ENCODE measurements at regions not wholly inside any gene's neighbourhood (a gene's known extent, or its start where the extent isn't known, plus 50 kb on each side); places are given as distances from the start of the nearest gene placed in this dataset.

GRCh38 chr11:11735586-11735985 is 106.2 kb upstream of the USP47 start:
- Histone ChIP-seq H3K27ac (ENCODE audit: low read length) (no peak overlapping the region), H3K4me3 (ENCODE audit: low read length) (no peak overlapping the region), H3K36me3 (ENCODE audit: control insufficient read depth, insufficient read depth, low read length) (no peaks in the 10 kb centered on the region), H3K27me3 (ENCODE audit: control insufficient read depth, insufficient read depth, low read length) (no peaks in the 10 kb centered on the region), H3K9me3 (ENCODE audit: control insufficient read depth, insufficient read depth, low read length) (no peaks in the 10 kb centered on the region), H3K4me1 (ENCODE audit: control insufficient read depth, insufficient read depth, low read length) (no peaks in the 10 kb centered on the region)
- H3K27me3 Mint-ChIP-seq (ENCODE audit: low read depth in 2 of 2): peaks cover 9 to 16% of the 10 kb centered on the region in 2 donors
- ATAC-seq: no peak
- H3K4me1 Mint-ChIP-seq: no peaks in the 10 kb centered on the region
- H3K27ac Mint-ChIP-seq: no peak overlapping the region
- no peaks in the 10 kb centered on the region for H3K9me3 Mint-ChIP-seq
- no peak overlapping the region for H3K4me3 Mint-ChIP-seq
- WGBS (ENCODE audit: insufficient coverage): 80% methylated on average over 5 of the region's 5 CpGs
- intact Hi-C loops (cut with micrococcal nuclease): no loop called here
- no peaks in the 10 kb centered on the region for H3K36me3 Mint-ChIP-seq
- no peak for TF ChIP-seq CTCF (IDR thresholded peaks at IDR 0.05)
- DNase-seq: no peak

- ATAC-seq (no peak), DNase-seq (no peak)
- no peaks in the 10 kb centered on the region for H3K36me3 ChIP-seq (ENCODE audit: control insufficient read depth, insufficient read depth, low read length)
- H3K4me1 ChIP-seq (ENCODE audit: control insufficient read depth, insufficient read depth, low read length): no peaks in the 10 kb centered on the region
- no peaks in the 10 kb centered on the region for H3K36me3 Mint-ChIP-seq
- intact Hi-C loops (cut with micrococcal nuclease): no loop called here
- 89% methylated on average over 7 of the region's 8 CpGs for WGBS (ENCODE audit: insufficient coverage)
- H3K9me3 Mint-ChIP-seq: no peaks in the 10 kb centered on the region
- no peak overlapping the region for H3K27ac Mint-ChIP-seq
- H3K27me3 Mint-ChIP-seq (ENCODE audit: low read depth in 2 of 2): peaks cover 14% of the 10 kb centered on the region in 2 donors
- TF ChIP-seq CTCF (IDR thresholded peaks at IDR 0.05): no peak
- no peak overlapping the region for H3K4me3 ChIP-seq (ENCODE audit: low read length)
- H3K4me1 Mint-ChIP-seq: no peaks in the 10 kb centered on the region
- H3K27me3 ChIP-seq (ENCODE audit: control insufficient read depth, insufficient read depth, low read length): no peaks in the 10 kb centered on the region
- no peak overlapping the region for H3K4me3 Mint-ChIP-seq
- H3K9me3 ChIP-seq (ENCODE audit: control insufficient read depth, insufficient read depth, low read length): no peaks in the 10 kb centered on the region
- no peak overlapping the region for H3K27ac ChIP-seq (ENCODE audit: low read length)
Observed at GRCh38 chr11:11733246-11733747, 108.5 kb upstream of the USP47 start.

- Mint-ChIP-seq H3K4me3 (no peak overlapping the region), H3K4me1 (no peaks in the 10 kb centered on the region), H3K36me3 (no peaks in the 10 kb centered on the region), H3K27me3 (ENCODE audit: low read depth in 2 of 2) (peaks cover 14 to 19% of the 10 kb centered on the region in 2 donors), H3K27ac (no peak overlapping the region), H3K9me3 (no peaks in the 10 kb centered on the region)
- no peak for TF ChIP-seq CTCF (IDR thresholded peaks at IDR 0.05)
- DNase-seq (no peak), ATAC-seq (no peak)
- intact Hi-C loops (cut with micrococcal nuclease): no loop called here
- no peaks in the 10 kb centered on the region for H3K36me3 ChIP-seq (ENCODE audit: control insufficient read depth, insufficient read depth, low read length)
- 98% methylated on average over 2 of the region's 3 CpGs for WGBS (ENCODE audit: insufficient coverage)
- no peaks in the 10 kb centered on the region for H3K27me3 ChIP-seq (ENCODE audit: control insufficient read depth, insufficient read depth, low read length)
- H3K27ac ChIP-seq (ENCODE audit: low read length): no peak overlapping the region
- no peaks in the 10 kb centered on the region for H3K9me3 ChIP-seq (ENCODE audit: control insufficient read depth, insufficient read depth, low read length)
- H3K4me3 ChIP-seq (ENCODE audit: low read length): no peak overlapping the region
- H3K4me1 ChIP-seq (ENCODE audit: control insufficient read depth, insufficient read depth, low read length): no peaks in the 10 kb centered on the region
Observed at GRCh38 chr11:11732116-11732515, 109.7 kb upstream of the USP47 start.

GRCh38 chr11:11731311-11732083 is 109.7 kb upstream of the GALNT18 start:
- no peak for DNase-seq
- Histone ChIP-seq H3K27me3 (ENCODE audit: control insufficient read depth, insufficient read depth, low read length) (no peaks in the 10 kb centered on the region), H3K9me3 (ENCODE audit: control insufficient read depth, insufficient read depth, low read length) (no peaks in the 10 kb centered on the region), H3K4me3 (ENCODE audit: low read length) (no peak overlapping the region), H3K4me1 (ENCODE audit: control insufficient read depth, insufficient read depth, low read length) (no peaks in the 10 kb centered on the region), H3K27ac (ENCODE audit: low read length) (no peak overlapping the region), H3K36me3 (ENCODE audit: control insufficient read depth, insufficient read depth, low read length) (no peaks in the 10 kb centered on the region)
- Mint-ChIP-seq H3K9me3 (no peaks in the 10 kb centered on the region), H3K27me3 (ENCODE audit: low read depth in 2 of 2) (peaks cover 14 to 23% of the 10 kb centered on the region in 2 donors), H3K4me3 (no peak overlapping the region), H3K36me3 (no peaks in the 10 kb centered on the region), H3K27ac (no peak overlapping the region), H3K4me1 (no peaks in the 10 kb centered on the region)
- WGBS (ENCODE audit: insufficient coverage): 82% methylated on average over 6 of the region's 6 CpGs
- TF ChIP-seq CTCF (IDR thresholded peaks at IDR 0.05): no peak
- ATAC-seq: no peak
- intact Hi-C loops (cut with micrococcal nuclease): no loop called here

All from natural killer cell (primary cell).